Glomerular endothelial cell (primary cell): ENCODE measurements at regions not wholly inside any gene's neighbourhood (a gene's known extent, or its start where the extent isn't known, plus 50 kb on each side); places are given as distances from the start of the nearest gene placed in this dataset.
"Not testable (repeated sequence)": the region's sequence is repeated elsewhere in the genome, so short reads cannot be mapped to it uniquely, and the experiment has no call there.

Experiments used
- DNase-seq: peaks from one replicate; pipeline ENCODE4 v3.0.0-alpha.2; 2011; ENCODE audit warnings: low read depth, low spot score; ENCODE audit errors: extremely low read depth

- DNase-seq, result no peak
Measured at GRCh38 chr2:138893746-138894145, 113.6 kb upstream of the NXPH2 start.

GRCh38 chr2:138881126-138881525 lies 100.9 kb upstream of the NXPH2 start:
- no peak for DNase-seq

- DNase-seq, result no peak
Measured at GRCh38 chr2:138879931-138880330, 99.7 kb upstream of the NXPH2 start.

- no peak for DNase-seq
Measured at GRCh38 chr2:138877421-138877820, 97.2 kb upstream of the NXPH2 start.

- no peak for DNase-seq
Measured at GRCh38 chr2:138874251-138874650, 94.1 kb upstream of the NXPH2 start.

- not testable (repeated sequence) for DNase-seq
Measured at GRCh38 chr2:138872116-138872515, 91.9 kb upstream of the NXPH2 start.

GRCh38 chr2:138871312-138871711 lies 91.1 kb upstream of the NXPH2 start:
- DNase-seq, result no peak

GRCh38 chr2:138867341-138867740 lies 87.2 kb upstream of the NXPH2 start:
- no peak for DNase-seq

GRCh38 chr2:138866797-138867196 lies 86.6 kb upstream of the NXPH2 start:
- no peak for DNase-seq

- no peak for DNase-seq
Measured at GRCh38 chr2:138853761-138854160, 73.6 kb upstream of the NXPH2 start.

- no peak for DNase-seq
Measured at GRCh38 chr2:138853296-138853695, 73.1 kb upstream of the NXPH2 start.

GRCh38 chr2:138846216-138846821 lies 66.1 kb upstream of the NXPH2 start:
- DNase-seq, result no peak

GRCh38 chr2:138842341-138842740 lies 62.2 kb upstream of the NXPH2 start:
- DNase-seq, result no peak

GRCh38 chr2:138841459-138841858 lies 61.3 kb upstream of the NXPH2 start:
- DNase-seq, result no peak

GRCh38 chr2:138838851-138839620 lies 58.8 kb upstream of the NXPH2 start:
- DNase-seq, result no peak

- no peak for DNase-seq
Measured at GRCh38 chr2:138831691-138832090, 51.5 kb upstream of the NXPH2 start.

- no peak for DNase-seq
Measured at GRCh38 chr2:138831154-138831553, 51.0 kb upstream of the NXPH2 start.

GRCh38 chr2:138830547-138830946 lies 50.4 kb upstream of the NXPH2 start:
- no peak for DNase-seq
